ENCODE measurements at regions not wholly inside any gene's neighbourhood (a gene's known extent, or its start where the extent isn't known, plus 50 kb on each side); places are given as distances from the start of the nearest gene placed in this dataset.

- H3K36me3 ChIP-seq = no peaks in the 10 kb centered on the region
- TF ChIP-seq CTCF (IDR thresholded peaks at IDR 0.05) = no peak
- no peak for TF ChIP-seq POLR2A (IDR thresholded peaks at IDR 0.05)
- no peak for DNase-seq
Observed at GRCh38 chr7:46169384-46169755, 248.3 kb upstream of the IGFBP3 start.

GRCh38 chr7:46168671-46169383 lies 247.8 kb upstream of the IGFBP3 start:
- no peak overlapping the region for H3K27ac ChIP-seq
- 81 to 88% methylated on average over 11 of the region's 11 CpGs for WGBS, 2 donors
- no peaks in the 10 kb centered on the region for H3K9me3 ChIP-seq
- H3K36me3 ChIP-seq = no peaks in the 10 kb centered on the region
- H3K27me3 ChIP-seq = no peaks in the 10 kb centered on the region
- H3K4me1 ChIP-seq = peaks cover 6 to 8% of the 10 kb centered on the region in 2 donors
- peak; percentile 17 to 54 for DNase-seq
- TF ChIP-seq CTCF (IDR thresholded peaks at IDR 0.05) = no peak
- no peak for TF ChIP-seq POLR2A (IDR thresholded peaks at IDR 0.05)
- H3K4me3 ChIP-seq (replicated peaks in 1 of 3) = no peak overlapping the region
- intact Hi-C loops (cut with DNase I) = no loop called here

More at GRCh38 chr7:46169384-46169755, 248.3 kb upstream of the IGFBP3 start:
- Histone ChIP-seq H3K27me3 (no peaks in the 10 kb centered on the region), H3K4me3 (replicated peaks in 1 of 3) (no peak overlapping the region), H3K4me1 (peaks cover 11 to 12% of the 10 kb centered on the region in 2 donors), H3K9me3 (no peaks in the 10 kb centered on the region), H3K27ac (no peak overlapping the region)
- 73 to 86% methylated on average over 1 of the region's 1 CpG for WGBS, 2 donors
- intact Hi-C loops (cut with DNase I) = no loop called here

GRCh38 chr7:46168231-46168630 lies 247.2 kb upstream of the IGFBP3 start:
- intact Hi-C loops (cut with DNase I) = no loop called here
- WGBS, 2 donors = 94 to 95% methylated on average over 5 of the region's 5 CpGs
- no peaks in the 10 kb centered on the region for H3K27me3 ChIP-seq
- no peak overlapping the region for H3K27ac ChIP-seq
- H3K4me1 ChIP-seq = peaks cover under 1 to 2% of the 10 kb centered on the region in 2 donors
- no peaks in the 10 kb centered on the region for H3K9me3 ChIP-seq
- no peak for TF ChIP-seq CTCF (IDR thresholded peaks at IDR 0.05)
- H3K36me3 ChIP-seq = no peaks in the 10 kb centered on the region
- H3K4me3 ChIP-seq (replicated peaks in 1 of 3) = no peak overlapping the region
- no peak for DNase-seq

- no peak for DNase-seq
- peaks cover 7 to 8% of the 10 kb centered on the region in 2 donors for H3K4me1 ChIP-seq
- no peaks in the 10 kb centered on the region for H3K9me3 ChIP-seq
- no peaks in the 10 kb centered on the region for H3K36me3 ChIP-seq
- no peak overlapping the region for H3K4me3 ChIP-seq (replicated peaks in 1 of 3)
- 39 to 58% methylated on average over 1 of the region's 1 CpG for WGBS, 2 donors
- TF ChIP-seq POLR2A (IDR thresholded peaks at IDR 0.05) (no peak), CTCF (IDR thresholded peaks at IDR 0.05) (no peak)
- intact Hi-C loops (cut with DNase I) = no loop called here
- H3K27ac ChIP-seq = no peak overlapping the region
- H3K27me3 ChIP-seq = no peaks in the 10 kb centered on the region
Observed at GRCh38 chr7:46165276-46165675, 244.2 kb upstream of the IGFBP3 start.

GRCh38 chr7:46164629-46165028 lies 243.6 kb upstream of the IGFBP3 start:
- TF ChIP-seq CTCF (IDR thresholded peaks at IDR 0.05) (no peak), POLR2A (IDR thresholded peaks at IDR 0.05) (no peak)
- H3K27ac ChIP-seq = no peak overlapping the region
- H3K4me1 ChIP-seq = peaks cover 7 to 8% of the 10 kb centered on the region in 2 donors
- intact Hi-C loops (cut with DNase I) = no loop called here
- 51 to 89% methylated on average over 1 of the region's 1 CpG for WGBS, 2 donors
- H3K4me3 ChIP-seq (replicated peaks in 1 of 3) = no peak overlapping the region
- H3K27me3 ChIP-seq = no peaks in the 10 kb centered on the region
- no peaks in the 10 kb centered on the region for H3K9me3 ChIP-seq
- H3K36me3 ChIP-seq = no peaks in the 10 kb centered on the region
- DNase-seq = no peak

All from thyroid gland (tissue), 4 donors.